ENCODE measurements at regions not wholly inside any gene's neighbourhood (a gene's known extent, or its start where the extent isn't known, plus 50 kb on each side); places are given as distances from the start of the nearest gene placed in this dataset.

GRCh38 chr9:84393266-84393950 is 52.9 kb upstream of the SLC28A3 start:
- DNase-seq: no peak

DNA sequence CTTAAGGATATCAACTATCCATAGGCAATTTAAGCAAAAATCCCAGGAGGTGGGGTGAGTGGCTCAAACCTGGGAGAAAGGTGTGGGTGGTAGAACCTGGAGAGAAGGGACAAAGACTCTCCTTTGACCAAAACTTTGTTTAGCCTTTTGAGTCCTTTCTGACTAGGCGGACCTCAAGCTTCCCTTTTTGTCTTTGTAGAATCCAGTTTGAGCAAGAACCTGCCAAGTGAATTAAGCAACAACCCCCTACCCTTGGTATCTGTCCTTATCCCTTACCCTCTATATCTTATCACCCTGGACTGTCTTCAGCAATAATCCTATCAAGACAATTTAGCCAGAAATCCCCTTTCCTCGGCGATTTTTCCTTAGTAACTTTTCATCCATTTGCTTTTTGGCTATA is 53.5 kb upstream of the SLC28A3 start:
- no peak for DNase-seq

DNA sequence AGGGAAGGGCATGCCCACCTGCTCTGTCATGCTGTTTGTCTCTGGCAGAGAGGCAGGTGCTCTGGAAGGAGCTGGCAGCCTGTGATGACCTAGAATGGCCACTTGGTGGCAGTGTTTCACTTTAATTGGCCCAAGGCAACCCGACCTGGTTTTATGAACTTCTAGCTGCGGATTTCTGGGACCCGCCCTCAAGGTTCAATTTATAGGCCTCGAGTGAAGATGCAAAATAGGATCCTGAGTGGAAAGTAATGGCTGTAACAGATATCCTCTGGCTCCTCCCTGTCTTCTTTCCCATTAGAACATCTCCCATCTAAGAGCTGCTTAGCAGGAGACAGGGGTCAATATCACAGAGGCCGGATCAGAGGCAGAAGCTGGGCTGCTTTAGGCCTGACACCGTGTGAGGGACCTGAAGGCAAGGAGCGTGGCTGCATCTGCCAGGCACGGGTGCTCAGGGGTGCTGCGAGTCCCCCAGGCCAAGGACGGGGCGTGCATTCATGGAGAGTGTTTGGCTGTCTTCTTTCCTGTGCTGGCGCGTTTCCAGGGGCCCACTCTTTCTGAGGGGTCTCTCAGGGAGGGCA is 56.7 kb upstream of the SLC28A3 start:
- DNase-seq: peak; percentile 54

GRCh38 chr9:84397822-84398221 is 57.3 kb upstream of the SLC28A3 start:
- DNase-seq: no peak

DNA sequence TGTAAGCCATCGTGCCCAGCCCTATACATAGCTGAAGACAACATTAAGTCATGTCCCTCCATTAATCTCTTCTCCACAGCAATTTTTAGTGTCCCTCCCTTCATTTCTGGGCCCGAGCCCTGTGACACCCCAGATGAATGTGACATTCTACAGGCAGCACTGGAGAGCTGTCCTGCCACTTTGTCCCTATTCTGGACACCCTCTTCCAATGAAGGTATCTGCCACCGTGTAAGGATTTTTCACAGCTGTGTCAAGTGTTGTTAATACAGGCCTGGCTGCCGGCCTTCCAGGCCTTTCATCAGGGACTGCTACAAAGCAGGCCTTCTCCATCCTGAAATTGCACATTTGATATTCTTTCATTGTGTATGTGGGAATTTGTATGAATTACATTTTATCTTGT is 62.0 kb upstream of the SLC28A3 start:
- no peak for DNase-seq

DNA sequence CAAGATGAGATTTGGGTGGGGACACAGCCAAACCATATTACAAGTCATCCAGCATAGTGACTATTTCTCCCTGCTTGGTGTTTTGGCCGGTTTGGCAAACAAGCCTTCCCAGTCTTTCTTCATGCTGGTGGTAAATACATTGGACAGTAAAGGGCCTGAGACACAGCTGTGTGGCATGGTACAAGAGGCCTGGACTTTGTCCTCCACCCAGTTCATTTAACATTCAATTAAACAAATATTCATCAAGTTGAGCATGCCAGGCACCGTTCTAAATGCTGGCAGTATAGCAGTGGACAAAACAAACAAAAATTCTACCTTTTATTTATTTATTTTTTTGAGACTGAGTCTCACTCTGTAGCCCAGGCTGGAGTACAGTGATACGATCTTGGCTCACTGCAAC is 62.7 kb upstream of the SLC28A3 start:
- DNase-seq: no peak

GRCh38 chr9:84404095-84404686 is 63.6 kb upstream of the SLC28A3 start:
- DNase-seq: no peak

- no peak for DNase-seq
Measured at GRCh38 chr9:84405667-84406066, 65.1 kb upstream of the SLC28A3 start.

DNA sequence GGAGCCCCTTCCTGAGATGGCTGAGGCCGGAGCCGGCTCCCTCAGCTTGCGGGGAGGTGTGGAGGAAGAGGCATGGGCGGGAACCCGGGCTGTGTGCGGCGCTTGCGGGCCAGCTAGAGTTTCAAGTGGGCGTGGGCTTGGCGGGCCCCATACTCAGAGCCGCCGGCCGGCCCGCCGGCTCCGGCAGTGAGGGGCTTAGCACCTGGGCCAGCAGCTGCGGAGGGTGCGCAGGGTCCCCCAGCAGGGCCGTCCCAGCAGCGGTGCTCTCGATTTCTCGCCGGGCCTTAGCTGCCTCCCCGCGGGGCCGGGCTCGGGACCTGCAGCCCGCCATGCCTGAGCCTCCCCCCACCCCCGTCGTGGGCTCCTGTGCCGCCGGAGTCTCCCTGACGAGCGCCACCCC is 67.9 kb upstream of the SLC28A3 start:
- no peak for DNase-seq

DNA sequence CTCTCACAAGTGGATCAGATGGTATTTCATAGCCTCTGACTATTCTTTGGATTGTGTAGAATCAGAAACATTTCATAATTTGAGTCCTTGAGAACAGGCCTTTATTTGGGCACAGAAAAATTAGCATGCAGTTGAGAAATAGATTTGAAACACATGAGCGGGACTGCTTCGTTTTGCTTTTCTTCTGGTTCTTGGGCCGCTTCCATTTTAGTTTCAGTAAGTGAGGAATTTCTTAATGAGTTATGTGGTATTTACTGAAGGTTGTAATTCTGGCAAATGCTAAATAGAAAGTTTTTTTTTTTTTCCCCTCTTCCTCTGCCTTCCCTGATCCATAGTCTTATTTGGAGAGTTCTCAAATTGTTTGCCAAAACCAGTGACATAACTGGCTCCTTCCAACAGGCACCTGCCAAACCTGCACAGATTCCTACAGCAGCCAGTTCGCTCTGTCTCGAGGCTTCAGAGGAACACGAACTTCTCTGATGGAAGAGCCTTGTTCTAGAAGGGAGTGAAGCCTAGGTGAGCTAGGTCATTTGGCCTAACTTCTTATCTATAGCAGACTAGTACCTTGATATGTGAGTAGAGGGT is 71.2 kb upstream of the SLC28A3 start:
- DNase-seq: no peak

DNA sequence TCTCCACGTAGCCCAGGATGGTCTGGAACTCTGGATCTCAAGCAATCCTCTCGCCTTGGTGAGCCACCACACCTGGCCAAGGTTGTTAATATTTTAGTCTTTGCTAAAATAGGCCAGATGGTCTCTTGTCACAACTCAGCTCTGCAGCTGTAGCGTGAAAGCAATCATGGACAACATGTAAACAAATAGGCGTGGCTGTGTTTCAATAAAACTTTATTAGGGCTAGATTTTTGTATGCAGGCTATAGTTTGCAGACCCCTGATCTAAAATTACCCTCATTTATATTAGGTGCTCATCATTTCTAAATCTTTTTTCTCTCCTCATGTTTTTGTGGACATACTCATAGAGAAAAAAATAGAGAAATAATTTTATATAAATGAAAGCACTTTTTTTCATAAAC is 72.1 kb upstream of the SLC28A3 start:
- no peak for DNase-seq

DNA sequence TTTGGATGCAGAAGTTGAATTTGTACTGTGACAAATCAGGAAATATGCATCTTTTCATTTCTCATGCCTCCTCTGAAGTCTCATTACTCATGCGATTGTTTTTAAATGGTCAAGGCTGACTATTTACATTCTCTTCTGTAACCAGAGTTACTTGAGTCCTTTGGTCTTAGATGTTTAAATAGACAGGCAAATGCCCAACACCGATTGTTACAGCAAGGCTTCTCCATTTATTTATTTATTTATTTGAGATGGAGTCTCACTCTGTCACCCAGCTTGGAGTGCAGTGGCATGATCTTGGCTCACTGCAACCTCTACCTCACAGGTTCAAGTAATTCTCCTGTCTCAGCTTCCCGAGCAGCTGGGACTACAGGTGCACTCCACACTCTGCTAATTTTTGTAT is 72.7 kb upstream of the SLC28A3 start:
- no peak for DNase-seq

GRCh38 chr9:84419031-84419602 is 78.6 kb upstream of the SLC28A3 start:
- DNase-seq: no peak

GRCh38 chr9:84424931-84425330 is 84.4 kb upstream of the SLC28A3 start:
- DNase-seq: no peak

DNA sequence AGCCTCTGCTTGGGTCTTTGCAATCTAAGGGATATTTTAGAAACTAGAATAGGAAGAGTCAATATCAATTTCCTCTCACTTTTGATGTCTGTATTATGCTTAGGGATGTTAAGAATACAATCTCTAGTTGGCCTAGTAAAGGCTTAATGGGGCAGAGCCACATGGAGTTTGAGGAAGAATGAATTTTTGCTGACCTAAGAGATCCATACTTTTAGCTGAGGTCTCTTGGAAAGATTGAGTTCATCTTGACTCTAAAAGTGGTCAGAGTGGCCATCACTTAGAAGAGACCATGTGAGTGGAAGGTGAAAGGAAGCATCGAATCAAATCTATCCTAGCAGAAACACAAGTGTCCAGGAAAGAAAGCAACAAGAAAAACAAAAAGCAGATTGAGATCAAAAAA is 92.2 kb upstream of the SLC28A3 start:
- no peak for DNase-seq

- DNase-seq: no peak
Measured at GRCh38 chr9:84435902-84436301, 95.3 kb upstream of the SLC28A3 start.

DNA sequence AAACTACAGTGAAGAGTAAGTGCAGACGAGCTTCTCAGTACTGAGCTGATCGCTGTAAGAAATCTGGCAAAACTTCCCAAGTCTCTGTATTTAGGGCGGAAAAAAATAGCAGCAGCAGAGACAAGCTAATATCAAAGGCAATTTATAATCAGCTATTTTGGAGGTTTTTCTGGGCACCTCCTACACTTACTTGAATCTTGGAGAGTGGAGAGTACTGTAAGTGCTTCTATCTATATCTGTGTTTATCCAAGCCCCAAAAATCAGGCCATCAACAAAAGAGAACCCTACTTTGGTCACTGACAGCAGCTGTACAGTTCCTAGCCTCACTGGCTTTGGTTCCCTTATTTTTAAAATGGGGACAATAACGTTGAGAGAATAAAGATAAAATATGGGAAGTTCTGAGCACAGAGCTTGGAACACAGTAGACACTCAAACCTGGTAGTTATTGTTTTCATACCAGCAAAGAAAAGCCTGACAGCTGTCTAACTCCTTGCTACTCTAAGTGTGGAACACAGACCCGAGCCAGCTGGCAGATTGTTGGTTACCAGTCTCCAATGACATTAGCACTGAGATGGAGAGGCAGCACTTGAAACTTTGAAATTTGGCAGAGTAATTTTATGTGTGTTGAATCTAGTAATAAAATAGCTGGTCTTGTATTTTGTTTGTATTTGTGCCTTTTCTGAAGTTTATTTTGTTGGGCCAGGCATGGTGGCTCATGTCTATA is 96.0 kb upstream of the SLC28A3 start:
- no peak for DNase-seq

GRCh38 chr9:84438391-84438790 is 97.8 kb upstream of the SLC28A3 start:
- no peak for DNase-seq

DNA sequence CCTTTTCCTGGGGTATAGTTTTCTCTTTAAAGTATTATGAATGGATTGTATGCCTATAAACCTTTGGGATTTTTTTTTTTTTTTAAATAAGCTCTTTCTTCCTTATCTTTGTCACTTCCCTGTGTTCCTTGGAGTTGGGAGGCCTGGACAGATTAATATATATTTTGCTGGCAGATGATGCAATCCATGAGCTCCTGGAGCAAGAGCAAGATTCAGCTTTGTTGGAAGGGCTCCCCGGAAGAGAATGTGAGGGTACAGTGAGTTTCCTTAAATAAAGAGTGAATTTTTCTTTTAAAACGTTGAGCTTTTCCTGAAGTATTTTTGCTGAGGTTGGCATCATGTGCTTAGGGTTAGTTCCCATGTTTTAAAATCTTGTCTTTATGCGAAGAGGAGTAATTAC is 98.7 kb upstream of the SLC28A3 start:
- no peak for DNase-seq

GRCh38 chr9:84442712-84443111 is 102.2 kb upstream of the SLC28A3 start:
- DNase-seq: no peak

GRCh38 chr9:84445737-84446136 is 105.2 kb upstream of the SLC28A3 start:
- no peak for DNase-seq

DNA sequence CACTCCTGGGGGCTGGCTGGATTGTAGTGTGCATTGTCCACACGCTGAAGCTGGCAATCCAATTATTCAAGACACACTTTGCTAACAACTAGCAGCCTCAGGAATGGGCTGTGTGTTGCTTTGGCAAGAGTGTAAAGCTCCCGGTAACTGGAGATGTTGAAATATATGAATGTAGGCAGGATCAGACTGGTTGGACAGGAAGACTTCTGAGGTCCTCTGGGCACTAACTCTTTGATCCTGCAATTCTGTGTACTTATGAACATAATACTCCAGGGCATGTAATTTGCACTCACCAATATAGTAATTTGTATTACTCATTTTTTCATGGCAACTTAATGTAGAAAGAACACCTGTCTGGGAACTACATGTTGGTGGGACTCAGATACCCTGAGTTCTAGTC is 106.7 kb upstream of the SLC28A3 start:
- no peak for DNase-seq

GRCh38 chr9:84450029-84450428 is 109.5 kb upstream of the SLC28A3 start:
- no peak for DNase-seq

Data from RPMI8226 (cell line).